Omental fat pad (tissue), 3 donors: ENCODE measurements at regions not wholly inside any gene's neighbourhood (a gene's known extent, or its start where the extent isn't known, plus 50 kb on each side); places are given as distances from the start of the nearest gene placed in this dataset.

Experiments
- ATAC-seq: fragments of 150-250 bp; one replicate; pipeline ENCODE4 v1.9.1; 2016; ENCODE audit warnings: mild to moderate bottlenecking, moderate library complexity; ENCODE audit not compliant: low FRiP score
- DNase-seq: peaks from one replicate; pipeline ENCODE4 v3.0.0-alpha.2; 2019; ENCODE audit warnings: low spot score
- TF ChIP-seq, protein P1 (sequence below), 3 donors: fragments of 450-650 bp; IDR thresholded peaks; one replicate each; pipeline ENCODE4 v1.5.1; 2016 to 2017; ENCODE audit warnings: antibody characterized with exemption in 3 of 3, mild to moderate bottlenecking in 3 of 3, moderate library complexity in 2 of 3

DNA sequence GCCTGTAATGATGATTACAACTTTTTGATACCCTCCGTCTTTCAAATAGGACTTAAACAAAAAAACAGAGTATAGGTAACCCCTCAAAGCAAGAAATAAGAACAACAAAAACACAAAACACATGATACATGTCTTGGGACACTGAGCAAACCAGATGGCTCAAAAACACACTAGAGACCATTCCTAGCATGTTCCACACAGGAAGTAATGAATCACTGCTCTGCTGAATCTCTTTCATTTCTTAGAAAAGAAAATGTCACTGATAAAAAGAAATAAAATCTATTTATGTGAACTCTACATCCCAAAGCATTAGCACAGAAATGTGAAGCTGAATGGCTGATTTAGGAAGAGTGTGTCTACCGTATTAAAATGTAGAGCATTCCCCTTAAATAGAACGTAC is 134.5 kb upstream of the IL15 start:
- DNase-seq (no peak), ATAC-seq (no peak)
- TF ChIP-seq, protein P1, sequence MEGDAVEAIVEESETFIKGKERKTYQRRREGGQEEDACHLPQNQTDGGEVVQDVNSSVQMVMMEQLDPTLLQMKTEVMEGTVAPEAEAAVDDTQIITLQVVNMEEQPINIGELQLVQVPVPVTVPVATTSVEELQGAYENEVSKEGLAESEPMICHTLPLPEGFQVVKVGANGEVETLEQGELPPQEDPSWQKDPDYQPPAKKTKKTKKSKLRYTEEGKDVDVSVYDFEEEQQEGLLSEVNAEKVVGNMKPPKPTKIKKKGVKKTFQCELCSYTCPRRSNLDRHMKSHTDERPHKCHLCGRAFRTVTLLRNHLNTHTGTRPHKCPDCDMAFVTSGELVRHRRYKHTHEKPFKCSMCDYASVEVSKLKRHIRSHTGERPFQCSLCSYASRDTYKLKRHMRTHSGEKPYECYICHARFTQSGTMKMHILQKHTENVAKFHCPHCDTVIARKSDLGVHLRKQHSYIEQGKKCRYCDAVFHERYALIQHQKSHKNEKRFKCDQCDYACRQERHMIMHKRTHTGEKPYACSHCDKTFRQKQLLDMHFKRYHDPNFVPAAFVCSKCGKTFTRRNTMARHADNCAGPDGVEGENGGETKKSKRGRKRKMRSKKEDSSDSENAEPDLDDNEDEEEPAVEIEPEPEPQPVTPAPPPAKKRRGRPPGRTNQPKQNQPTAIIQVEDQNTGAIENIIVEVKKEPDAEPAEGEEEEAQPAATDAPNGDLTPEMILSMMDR (IDR thresholded peaks at IDR 0.05), result no peak

DNA sequence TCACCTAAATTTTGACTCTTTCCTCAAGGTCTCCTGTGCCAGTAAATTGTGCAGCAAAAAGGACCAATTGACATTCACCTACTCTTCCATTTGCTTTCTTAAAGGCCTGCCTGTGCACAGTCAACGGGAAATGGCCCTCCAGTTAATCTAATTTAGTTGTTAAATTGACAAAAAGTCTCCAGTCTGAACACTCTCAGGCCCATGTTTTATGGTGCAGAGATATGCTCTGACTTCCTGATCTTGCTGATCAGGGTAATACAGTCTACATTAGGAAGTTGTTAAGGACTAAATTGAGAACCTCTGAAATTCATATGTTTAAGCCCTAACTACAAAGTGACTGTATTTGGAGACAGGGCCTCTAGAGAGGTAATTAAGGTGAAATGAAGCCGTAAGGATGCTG is 133.6 kb upstream of the IL15 start:
- ATAC-seq (no peak), DNase-seq (no peak)
- TF ChIP-seq, protein P1 (IDR thresholded peaks at IDR 0.05), result no peak

DNA sequence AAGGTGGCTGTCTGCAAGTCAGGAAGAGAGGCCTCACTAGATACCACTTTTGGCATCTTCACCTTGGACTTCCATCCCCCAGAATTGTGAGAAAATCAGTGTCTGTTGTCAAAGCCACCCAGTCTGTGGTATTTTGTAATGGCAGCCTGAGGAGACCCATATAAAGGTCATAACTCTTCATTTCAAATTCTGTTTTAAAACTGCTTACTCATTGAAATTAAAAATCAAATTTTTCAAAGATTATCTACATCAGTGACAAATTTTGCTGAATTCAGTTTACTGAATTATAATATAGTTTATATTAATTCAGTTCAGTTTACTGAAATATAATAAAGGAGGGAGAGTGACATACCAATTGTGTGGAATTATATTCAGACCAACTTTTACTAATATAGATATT is 133.1 kb upstream of the IL15 start:
- DNase-seq (no peak), ATAC-seq (no peak)
- TF ChIP-seq, protein P1 (IDR thresholded peaks at IDR 0.05), result no peak

DNA sequence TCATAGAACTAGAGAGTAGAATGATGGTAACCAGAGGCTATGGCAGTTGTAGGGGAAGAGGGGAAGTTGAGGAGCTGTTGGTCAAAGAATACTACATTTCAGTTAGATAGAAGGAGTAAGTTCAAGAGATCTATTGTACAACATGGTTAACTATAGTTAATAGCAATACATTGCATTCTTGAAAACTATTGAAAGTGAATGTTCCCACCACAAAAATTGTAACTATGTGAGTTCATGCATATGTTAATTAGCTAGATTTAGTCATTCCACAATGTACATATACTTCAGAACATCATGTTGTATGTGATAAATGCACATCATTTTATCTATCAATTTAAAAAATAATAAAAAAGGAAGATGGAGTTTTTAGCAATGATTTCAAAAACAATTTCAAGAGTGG is 125.3 kb upstream of the IL15 start:
- TF ChIP-seq, protein P1 (IDR thresholded peaks at IDR 0.05), result no peak
- ATAC-seq, result no peak

DNA sequence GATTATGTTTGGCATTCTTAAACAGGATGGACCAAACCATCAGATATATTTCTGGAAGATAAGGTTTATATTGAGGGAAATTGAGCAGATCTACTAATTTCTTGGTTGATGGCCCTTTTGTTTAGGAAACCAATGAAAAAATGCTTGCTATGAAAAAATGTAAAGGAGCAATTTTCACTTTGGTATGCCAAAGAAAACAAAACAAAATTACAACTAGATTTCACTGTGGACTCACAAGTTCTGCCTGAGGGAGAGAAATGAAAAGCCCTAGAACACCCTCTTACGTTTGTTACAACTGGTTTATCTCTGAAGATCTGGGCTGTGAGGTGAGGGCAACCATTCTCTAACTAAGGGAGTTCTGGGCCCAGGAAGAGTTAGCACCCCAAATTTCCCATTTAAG is 122.5 kb upstream of the IL15 start:
- ATAC-seq (no peak), DNase-seq (no peak)
- TF ChIP-seq, protein P1 (IDR thresholded peaks at IDR 0.05), result no peak

More for the DNA sequence above, 125.3 kb upstream of the IL15 start:
- DNase-seq, result no peak

DNA sequence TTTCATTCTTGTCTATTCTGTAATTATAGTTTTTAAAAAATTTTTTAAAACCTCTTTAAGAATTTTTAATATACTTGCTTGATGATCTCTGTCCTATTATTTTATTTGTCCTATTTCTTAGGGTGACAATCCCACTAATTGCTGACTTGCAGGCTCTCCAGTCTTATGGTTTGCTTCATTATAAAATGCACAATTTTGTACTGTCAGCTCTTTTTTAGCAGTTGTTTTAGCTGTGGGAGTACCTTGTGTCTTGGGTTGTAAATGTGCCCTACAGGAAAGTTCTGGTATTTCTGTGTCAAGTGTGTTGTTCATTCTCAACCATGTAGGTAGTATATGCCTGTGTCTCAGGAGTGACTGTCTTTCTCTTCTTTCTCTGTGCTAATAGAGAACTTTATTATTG is 118.2 kb upstream of the IL15 start:
- DNase-seq (no peak), ATAC-seq (no peak)
- TF ChIP-seq, protein P1 (IDR thresholded peaks at IDR 0.05), result no peak

DNA sequence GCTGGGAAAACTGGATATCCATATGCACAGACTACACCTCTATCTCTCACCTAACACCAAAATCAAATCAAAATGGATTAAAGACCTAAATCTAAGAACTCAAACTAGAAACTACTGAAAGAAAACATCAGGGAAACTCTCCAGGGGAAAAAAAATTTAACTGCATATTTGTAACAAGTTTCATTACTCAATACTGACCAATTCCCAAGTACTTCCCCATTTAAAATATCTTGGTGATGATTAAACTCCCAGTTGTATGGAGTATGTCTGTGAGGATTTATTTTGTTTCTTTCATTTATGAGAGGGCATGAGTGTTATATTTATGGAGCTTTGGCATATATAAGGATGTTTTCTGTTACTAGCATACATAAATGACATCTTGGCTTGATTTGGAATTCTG is 112.3 kb upstream of the IL15 start:
- ATAC-seq (no peak), DNase-seq (no peak)
- TF ChIP-seq, protein P1 (IDR thresholded peaks at IDR 0.05), result no peak
